HG03521 (cell line): ENCODE measurements at regions not wholly inside any gene's neighbourhood (a gene's known extent, or its start where the extent isn't known, plus 50 kb on each side); places are given as distances from the start of the nearest gene placed in this dataset.

Experiments used
- ATAC-seq: cut with Tn5 transposase; IDR thresholded peaks from one replicate; pipeline ENCODE4 v1.9.1; 2021; ENCODE audit warnings: mild to moderate bottlenecking, moderate library complexity; ENCODE audit not compliant: unreplicated experiment

- no peak for ATAC-seq
These were observed 145.2 kb upstream of the ANKRD28 start for GRCh38 chr3:15942936-15943335.

- no peak for ATAC-seq
These were observed 150.6 kb upstream of the ANKRD28 start for GRCh38 chr3:15948388-15948787.

GRCh38 chr3:15952543-15953175, 154.9 kb upstream of the ANKRD28 start:
- ATAC-seq, result no peak

- no peak for ATAC-seq
These were observed 156.1 kb upstream of the ANKRD28 start for GRCh38 chr3:15953841-15954240.

DNA sequence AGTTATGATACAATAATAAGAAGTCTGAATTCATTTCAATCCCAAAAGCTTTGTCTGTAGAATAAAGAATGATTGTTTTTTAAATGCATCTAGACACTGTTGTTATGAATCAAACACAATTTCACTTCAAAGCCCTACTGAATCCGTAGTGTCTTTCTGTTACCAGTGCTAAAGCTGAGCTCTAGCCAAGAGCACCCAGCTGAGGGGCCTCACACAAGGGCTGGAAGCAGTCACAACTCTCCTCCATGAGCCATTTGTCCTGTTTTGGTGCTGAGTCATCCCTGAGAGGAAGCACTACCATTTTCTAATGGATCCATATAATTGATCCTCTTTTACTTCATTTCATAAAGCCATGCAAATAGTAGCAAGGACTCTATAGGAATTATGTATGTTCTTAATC, 158.2 kb upstream of the ANKRD28 start:
- ATAC-seq, result no peak

- no peak for ATAC-seq
These were observed 161.1 kb upstream of the ANKRD28 start for GRCh38 chr3:15958692-15959433.

DNA sequence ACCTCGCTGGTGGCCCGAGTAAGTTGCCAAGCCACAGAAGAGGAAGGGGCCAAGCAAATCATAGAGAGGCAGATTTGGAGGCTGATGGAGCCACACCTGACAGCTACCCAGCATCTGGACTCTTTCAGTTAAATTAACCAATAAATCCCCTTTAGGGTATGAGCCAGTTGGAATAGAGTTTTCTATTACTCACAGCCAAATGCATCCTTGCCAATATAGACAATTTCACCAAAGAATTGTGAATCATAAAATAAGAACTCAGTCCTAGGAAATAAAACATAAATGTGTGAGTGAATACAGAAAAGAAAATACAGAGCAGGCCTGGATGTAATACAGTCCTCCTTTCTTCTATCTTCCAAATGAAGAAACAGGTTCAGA, 161.6 kb upstream of the ANKRD28 start:
- no peak for ATAC-seq

DNA sequence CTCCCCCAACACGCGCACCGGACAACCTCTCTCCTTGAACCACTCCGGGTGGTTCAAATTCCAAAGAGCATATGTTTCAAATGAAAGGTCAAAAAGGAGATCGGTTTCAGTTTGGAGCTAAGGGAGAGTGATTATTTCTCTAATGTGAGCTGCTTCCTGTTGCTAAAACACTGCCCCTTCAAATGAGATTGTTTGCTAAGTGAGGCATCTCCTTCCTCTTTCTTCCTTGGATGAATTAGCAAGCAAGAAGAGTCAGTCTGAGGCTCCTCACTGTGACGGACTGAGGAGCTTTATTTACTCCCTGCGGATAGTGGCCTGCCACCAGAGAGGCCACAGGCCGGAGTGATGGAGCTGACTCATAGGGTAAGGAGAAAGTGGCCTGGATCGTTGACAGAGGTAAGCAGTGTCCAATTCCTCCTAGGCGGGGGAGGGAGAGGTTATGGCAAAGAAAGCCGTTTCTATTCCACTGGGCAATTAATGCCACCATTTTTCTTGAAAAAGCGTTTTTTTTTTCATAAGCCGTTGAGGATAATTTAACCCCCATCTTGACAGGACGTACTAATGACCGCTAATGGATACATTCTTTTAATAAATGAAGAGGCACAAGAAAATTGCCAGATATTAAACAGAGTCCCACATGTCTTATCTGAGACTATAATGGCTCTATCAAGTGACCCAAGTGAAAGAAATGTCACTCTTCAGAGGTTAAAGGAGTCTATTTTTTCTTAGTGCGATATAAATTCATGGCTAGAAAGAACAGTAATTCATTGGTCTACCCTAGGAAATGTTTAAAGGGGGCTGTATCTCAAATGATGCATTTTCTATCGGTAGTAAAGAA, 167.0 kb upstream of the ANKRD28 start:
- ATAC-seq, result no peak

DNA sequence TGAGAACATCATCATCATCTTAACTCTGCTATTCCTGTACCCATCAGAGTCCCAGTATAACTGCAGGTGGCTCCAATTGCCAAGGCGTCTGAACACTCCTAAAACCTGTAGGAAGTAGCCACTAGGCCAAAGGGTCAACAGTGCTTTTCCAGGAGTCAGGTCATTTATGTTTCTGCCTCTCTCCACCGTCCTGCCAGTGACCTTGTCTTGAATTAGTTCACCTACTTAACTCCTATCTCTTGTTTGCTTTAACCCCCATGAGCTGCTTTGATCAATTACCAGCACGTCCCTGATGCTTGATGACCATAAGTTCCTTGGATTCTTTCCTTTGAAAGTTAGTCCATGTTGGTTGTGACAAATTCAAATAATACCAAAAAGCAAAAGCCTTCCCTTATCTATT, 169.8 kb upstream of the ANKRD28 start:
- no peak for ATAC-seq

DNA sequence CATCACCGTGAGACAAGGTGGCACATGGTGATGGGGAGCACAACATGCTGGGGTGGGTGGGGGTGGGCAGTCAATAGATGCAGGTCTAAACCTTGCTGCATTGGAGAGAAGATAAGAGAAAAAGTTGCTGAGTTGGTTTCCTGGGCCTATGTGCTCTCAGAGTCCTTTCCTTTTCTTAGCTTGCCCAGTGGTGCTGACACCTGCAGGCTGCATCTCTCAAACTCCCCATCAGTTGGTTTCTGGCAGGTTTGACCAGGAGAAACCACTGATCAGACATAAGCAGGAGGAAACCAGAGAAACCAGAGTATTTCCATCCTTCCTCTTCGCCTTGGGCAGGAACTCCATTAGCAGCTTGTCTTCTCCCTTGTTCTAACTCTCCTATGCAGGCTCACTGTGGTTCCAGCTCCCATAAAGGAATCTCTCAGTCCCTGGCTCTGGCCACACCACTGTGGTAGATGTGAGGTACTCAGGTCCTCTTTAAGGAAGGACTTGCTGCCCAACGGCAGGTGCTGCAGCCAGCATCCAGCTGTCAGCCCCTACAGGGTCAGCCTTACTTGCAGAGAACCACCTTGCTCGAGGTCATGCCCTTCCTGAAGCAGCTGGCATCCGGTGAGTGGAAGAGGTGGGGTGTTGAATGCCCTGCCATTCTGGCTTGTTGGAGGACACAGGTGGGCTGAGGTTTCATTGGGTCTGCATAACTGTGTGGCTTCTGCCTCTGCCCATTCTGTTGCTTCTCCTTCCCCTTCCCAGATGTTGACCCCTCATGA, 172.3 kb upstream of the ANKRD28 start:
- ATAC-seq, result no peak

DNA sequence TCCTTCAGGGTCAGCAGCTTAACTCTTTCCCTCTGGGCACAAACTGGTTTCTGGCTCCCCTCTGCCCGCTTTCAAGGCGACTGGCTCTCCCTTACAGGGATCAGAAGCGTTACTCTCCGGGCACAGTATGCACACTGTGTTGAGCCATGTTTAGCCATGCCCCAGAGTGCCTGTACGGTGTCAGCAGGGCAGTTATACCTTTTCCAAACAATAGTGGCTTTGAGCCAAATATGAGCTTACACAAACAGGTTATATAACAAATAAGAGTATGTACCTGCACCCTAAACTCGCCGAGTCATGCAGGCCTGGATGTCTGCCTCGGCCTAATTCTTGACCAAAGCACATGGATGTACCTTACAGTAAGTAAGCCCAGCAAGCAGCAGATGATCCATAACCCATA, 175.6 kb upstream of the ANKRD28 start:
- no peak for ATAC-seq

- ATAC-seq, result no peak
These were observed 176.2 kb upstream of the ANKRD28 start for GRCh38 chr3:15973940-15974339.

DNA sequence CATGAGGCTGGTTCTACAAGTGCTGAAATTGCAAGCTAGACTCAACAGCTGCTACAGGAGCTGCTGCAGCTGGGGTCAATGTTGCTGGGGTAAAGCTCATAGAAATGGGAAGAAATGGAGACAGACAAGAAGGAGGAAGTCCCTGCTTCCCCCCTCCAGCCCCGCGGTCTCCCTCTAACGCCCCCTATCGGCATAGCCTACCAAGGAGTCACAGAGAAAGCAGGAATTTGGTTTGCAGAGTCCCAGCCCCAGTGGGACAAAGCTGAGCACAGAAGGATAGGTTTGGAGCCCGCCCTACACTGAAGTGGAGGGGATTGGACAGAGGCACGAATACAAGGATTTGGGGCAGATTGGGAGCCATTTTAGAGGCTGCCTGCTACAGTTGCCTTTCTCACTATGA, 176.9 kb upstream of the ANKRD28 start:
- ATAC-seq, result no peak

- no peak for ATAC-seq
These were observed 178.7 kb upstream of the ANKRD28 start for GRCh38 chr3:15976524-15976923.

DNA sequence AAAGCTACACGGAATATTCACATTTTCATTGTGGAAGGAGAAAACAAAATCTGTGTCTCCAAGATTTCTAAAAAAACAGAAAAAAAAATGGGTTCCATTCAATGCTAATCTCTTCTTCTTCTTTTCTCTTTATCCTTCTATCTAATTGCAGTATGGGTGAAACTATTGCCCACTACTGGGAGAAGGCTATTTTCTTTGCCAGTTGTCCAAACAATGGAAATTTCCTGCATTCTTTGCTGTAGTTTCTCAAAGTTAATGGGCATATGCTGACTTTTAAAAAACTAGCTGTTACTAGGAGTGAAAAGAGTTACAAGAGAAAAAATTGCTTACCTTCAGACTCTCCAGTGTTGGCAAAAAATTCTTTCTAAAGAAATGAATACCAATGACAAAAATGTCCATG, 179.3 kb upstream of the ANKRD28 start:
- ATAC-seq, result no peak

- no peak for ATAC-seq
These were observed 179.9 kb upstream of the ANKRD28 start for GRCh38 chr3:15977598-15978232.

GRCh38 chr3:15978801-15979200, 181.0 kb upstream of the ANKRD28 start:
- ATAC-seq, result no peak

GRCh38 chr3:15979495-15979894, 181.7 kb upstream of the ANKRD28 start:
- ATAC-seq, result no peak

DNA sequence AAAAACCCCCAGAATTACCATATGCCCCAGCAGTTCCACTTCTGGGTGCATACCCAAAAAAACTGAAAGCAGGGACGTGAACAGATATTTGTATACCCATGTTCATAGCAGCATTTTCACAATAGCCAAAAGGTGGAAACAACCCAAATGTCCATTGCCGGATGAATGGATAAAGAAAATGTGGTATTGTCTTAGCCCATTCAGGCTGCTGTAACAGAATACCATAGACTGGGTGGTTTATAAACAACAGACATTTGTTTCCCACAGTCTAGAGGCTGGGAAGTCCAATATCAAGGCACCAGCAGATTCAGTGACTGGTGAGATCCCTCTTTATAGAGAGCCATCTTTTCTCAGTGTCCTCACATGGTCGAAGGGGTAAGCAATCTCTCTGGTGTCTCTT, 182.1 kb upstream of the ANKRD28 start:
- no peak for ATAC-seq

- no peak for ATAC-seq
These were observed 184.5 kb upstream of the ANKRD28 start for GRCh38 chr3:15982243-15982642.
